GM18507 (cell line): ENCODE measurements at regions not wholly inside any gene's neighbourhood (a gene's known extent, or its start where the extent isn't known, plus 50 kb on each side); places are given as distances from the start of the nearest gene placed in this dataset.
A peak's percentile ranks its signal among the peaks of the same experiment; 100 is the strongest.
"Not testable (repeated sequence)": the region's sequence is repeated elsewhere in the genome, so short reads cannot be mapped to it uniquely, and the experiment has no call there.

Source experiments
- DNase-seq: peaks from one replicate; pipeline ENCODE4 v3.0.0; 2011; ENCODE audit warnings: low read depth; ENCODE audit not compliant: insufficient read length; ENCODE audit errors: extremely low spot score
- FAIRE-seq: peaks from 2 replicates; lab custom pipeline; 2011; peaks lifted over from hg19 to GRCh38; lab: Jason Lieb, UNC

DNA sequence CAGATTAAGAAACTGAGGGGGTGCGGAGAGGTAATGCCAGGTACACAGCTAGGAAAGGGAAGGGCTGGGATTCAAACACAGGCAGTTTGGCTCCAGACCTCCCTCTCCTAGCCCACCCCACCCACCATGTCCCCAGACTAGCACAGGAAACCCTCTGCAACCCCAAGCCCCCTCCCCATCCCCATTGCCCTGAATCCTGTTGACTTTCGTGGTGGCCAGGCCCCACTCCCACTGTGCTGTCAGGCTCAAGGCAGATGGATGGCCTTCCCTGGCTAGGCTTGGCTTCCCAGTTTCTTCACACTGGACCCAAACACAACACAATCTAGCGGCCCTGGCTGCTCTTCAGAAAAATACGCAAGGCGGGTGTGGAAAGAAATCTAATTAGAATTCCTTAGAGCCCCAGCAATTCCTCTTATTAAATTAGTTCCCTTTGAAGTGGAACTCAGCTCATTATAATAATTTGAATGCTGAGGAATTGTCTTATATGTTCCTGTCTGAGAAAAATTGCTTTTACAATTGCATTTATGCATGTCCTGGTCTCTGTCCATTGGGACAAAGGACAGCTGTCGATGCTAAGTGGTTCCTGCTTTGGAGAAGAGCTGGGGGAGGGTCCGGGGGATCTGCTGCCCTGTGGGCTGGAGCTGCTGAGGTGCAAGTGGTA is 97.4 kb downstream of the SYF2 start:
- DNase-seq, result no peak
- no peak for FAIRE-seq

DNA sequence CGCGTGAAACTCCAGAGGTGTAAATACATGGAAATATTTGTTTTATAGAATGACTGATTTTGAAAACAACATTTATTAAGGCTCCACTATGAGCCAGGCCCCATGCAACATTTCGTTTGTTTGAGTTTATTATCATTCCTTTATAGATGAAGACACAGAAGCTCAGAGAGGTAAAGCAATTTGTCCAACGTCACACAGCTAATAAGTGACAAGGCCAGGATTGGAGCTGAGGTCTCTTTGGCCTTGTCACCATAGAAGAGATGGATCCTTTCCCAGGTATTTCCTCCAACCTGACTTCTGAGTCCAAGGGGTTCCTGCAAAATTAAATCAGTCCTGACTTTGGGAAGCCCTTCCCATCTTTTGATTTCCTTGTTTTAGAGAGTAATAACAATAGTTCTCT is 98.0 kb downstream of the SYF2 start:
- DNase-seq (no peak), FAIRE-seq (no peak)

DNA sequence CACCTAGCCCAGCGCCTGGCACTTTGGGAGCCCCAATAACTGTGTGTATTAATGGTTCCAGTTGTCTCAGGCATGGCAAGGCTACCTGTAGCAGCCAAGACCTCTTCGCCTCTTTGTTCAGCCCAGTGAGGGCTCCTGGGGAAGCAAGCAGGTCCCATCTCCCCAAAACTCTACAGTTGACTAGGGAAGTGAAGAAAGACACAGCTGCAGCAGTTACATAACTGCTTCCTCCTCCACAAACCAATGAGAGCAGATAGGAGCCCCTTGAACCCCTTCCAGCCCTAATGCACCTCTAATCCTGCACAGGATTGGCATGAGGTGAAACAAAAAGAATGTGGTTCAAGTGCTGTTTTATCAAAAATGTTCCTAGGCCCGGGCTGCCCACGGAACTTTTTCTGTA is 100.5 kb downstream of the SYF2 start:
- FAIRE-seq (no peak), DNase-seq (no peak)

- FAIRE-seq (no peak), DNase-seq (no peak)
These were observed 101.4 kb downstream of the SYF2 start for GRCh38 chr1:25130895-25131294.

DNA sequence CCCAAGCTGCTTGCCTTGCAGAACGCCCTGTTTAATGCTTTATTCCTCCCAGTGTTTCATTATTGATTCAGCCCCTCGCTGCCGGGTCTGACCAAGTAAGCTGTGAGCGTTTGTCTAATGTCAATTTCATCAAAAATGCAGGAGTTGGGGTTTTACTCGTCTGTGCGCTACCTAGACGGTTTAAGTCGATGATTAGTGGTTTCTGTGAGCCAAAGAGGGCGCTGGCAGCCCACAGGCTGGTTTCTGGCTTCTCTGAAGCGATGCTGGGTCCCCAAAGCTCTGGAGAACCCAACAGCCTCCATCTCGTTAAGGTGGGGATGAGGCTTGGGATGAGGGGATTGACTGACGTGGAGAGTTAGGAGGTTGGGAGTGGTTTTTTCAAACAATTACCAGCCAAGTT is 102.9 kb downstream of the SYF2 start:
- DNase-seq, result no peak
- FAIRE-seq, result no peak

DNA sequence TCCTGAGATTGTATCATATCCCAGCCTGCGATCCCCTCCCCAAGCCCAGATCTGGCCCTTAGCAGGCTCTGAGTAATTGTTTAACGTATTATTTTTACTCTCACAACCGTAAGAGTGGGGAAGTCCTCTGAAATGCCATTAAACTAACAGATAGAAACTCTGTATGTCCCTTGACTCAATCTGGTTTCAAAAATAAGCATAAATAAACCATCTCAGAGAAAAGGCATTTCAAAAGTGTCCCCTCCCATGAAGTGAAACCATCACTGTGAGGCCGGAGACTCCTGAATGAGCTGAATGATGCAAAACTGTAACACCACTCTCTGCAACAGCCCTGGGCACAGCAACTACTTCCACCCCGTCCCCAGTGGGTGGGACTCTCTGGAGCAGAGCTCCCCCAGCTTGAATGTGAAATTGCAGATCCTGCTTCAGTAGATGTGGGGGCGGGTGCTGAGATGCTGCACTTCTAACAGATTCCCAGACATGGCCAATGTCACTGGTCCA is 104.1 kb downstream of the SYF2 start:
- FAIRE-seq (peak; percentile 92), DNase-seq (no peak)

- no peak for FAIRE-seq
- DNase-seq, result no peak
These were observed 105.7 kb downstream of the SYF2 start for GRCh38 chr1:25126562-25126961.

DNA sequence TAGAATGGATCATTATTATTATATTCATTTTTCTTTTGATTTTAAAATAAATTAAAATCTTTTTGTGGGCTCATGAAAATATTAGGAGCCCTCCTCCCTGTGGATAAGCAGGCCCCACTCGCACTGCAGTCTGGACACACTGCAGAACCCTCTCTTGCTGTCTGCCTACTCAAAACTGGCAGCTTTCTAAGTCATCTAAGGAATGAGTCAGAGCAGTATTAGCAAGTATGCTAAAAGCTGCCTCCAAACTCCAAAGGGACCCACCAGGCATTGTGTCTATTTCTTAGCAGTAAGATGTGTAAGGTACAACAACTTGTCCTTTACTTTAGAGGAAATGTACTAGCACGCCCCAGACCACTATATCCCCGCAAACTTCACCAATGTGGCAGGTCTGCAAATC is 108.8 kb downstream of the SYF2 start:
- FAIRE-seq (no peak), DNase-seq (no peak)

- no peak for FAIRE-seq
- no peak for DNase-seq
These were observed 109.6 kb downstream of the SYF2 start for GRCh38 chr1:25122747-25123146.

DNA sequence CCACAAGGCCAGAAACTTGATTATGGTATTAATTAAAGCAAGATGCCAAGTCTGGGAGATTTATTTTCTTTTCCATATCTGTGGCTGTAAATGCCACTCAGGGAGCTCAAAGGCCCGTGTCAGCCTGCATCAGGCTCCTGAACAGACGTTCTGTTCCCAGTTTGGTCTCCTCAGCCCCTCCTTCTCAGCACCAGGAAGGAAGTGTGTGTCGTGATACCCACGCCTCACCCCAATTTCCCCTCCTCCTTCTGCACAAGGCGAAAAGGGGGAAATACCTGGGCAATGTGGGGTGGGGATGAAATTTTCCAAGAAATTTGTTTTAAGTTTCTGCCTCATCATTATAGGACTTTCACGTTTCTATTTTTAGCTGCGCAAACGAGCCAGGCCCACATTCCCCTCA is 112.0 kb downstream of the SYF2 start:
- no peak for DNase-seq
- no peak for FAIRE-seq

- FAIRE-seq (no peak), DNase-seq (no peak)
These were observed 113.8 kb downstream of the SYF2 start for GRCh38 chr1:25118546-25118945.

GRCh38 chr1:25117233-25117823 is 115.0 kb downstream of the SYF2 start:
- FAIRE-seq, result peak; percentile 18
- no peak for DNase-seq

- DNase-seq (no peak), FAIRE-seq (no peak)
These were observed 115.5 kb downstream of the SYF2 start for GRCh38 chr1:25116832-25117231.

GRCh38 chr1:25116117-25116516 is 116.2 kb downstream of the SYF2 start:
- not testable (repeated sequence) for FAIRE-seq, DNase-seq

- DNase-seq (no peak), FAIRE-seq (no peak)
These were observed 118.6 kb downstream of the SYF2 start for GRCh38 chr1:25113731-25114130.

DNA sequence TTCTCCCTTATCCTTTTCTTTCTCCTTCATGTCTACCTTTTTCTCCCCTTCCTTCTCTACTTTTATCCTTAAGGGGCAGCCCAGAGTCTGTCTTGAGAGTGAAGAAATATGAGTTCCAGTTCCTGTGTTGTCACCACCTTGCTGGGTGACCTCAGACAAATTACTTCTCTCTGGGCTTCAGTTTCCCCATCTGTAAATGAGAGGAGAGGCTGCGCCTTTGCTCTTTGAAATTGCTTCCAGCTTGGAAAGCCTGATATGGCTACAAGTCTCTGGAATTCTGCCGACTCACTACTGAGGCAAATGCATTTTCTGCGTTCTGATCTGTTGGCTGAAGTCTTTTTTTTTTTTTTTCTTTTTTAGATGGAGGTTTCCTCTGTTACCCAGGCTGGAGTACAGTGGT is 119.2 kb downstream of the SYF2 start:
- FAIRE-seq (no peak), DNase-seq (no peak)

- DNase-seq (no peak), FAIRE-seq (no peak)
These were observed 119.9 kb downstream of the SYF2 start for GRCh38 chr1:25112400-25112799.

DNA sequence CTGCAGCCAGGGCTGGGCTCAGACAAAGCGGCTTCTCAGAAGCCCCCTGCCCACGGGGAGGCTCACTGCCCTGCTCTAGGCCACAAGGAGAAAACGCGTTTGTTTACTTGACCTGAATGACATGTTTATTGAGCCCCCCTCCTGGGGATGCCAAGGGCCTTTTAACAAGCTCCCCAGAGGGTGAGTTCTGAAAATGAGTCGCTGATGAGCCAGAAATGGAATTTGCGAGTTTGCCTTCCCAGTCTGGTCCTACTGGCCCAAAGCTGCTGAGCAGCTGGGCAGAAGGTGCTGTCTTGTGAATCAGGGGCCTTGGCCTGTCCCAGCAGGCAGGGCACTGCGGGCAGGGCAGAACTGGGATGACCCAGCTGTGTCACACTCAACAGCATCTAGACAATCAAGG is 120.6 kb downstream of the SYF2 start:
- no peak for FAIRE-seq
- DNase-seq, result no peak

DNA sequence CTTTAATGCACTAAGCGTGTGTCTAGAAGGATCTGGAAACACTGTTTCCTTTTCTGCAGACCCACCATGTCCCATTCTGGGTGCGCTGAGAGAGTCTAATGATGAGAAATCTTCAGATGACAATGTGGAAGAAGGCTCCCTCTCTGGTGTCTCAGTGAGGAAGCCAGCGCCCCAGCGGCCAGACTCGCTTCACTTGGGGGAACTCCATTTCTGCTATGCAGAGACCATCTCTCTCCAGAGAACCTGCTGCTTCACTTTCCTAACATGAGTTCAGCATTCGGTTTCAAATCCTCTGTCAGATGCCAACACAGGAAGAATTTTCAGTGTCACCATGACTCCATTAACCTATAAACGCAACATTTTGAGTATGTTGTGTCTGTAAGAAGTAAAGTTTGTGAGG is 121.8 kb downstream of the SYF2 start:
- peak; percentile 45 for FAIRE-seq
- DNase-seq, result no peak

DNA sequence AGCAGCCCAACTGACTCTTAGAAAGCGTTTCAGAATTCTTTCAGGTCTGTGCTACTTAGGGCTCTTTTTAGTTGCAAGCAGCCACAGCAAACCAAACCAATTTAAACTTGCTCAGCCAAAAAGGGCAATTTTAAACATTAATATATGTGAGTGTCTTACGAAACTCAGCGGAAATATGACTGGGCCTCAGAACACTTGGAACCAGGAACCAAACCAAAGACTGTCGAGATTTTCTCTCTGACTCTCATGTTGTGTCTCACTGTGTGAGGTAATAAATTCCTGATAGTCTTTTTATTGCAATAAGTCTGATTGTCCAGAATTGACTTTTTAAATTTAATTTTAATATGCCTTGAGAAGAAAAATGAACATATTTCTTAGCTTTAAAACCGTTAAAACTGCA is 122.3 kb downstream of the SYF2 start:
- DNase-seq (no peak), FAIRE-seq (no peak)

GRCh38 chr1:25109531-25109951 is 122.8 kb downstream of the SYF2 start:
- FAIRE-seq, result peak; percentile 82

More at GRCh38 chr1:25109531-25109951, 122.8 kb downstream of the SYF2 start:
- DNase-seq, result no peak
